ENCODE measurements at regions not wholly inside any gene's neighbourhood (a gene's known extent, or its start where the extent isn't known, plus 50 kb on each side); places are given as distances from the start of the nearest gene placed in this dataset.

GRCh38 chr4:116389139-116389538, 696.2 kb downstream of the TRAM1L1 start:
- TF ChIP-seq EZH2 (IDR thresholded peaks at IDR 0.05; ENCODE audit: insufficient read depth, poor library complexity, severe bottlenecking) (no peak), EZH2phosphoT487 (IDR thresholded peaks at IDR 0.05; ENCODE audit: insufficient read depth, low read depth) (no peak)

Data from GM23248 (cell line).